GM18508 (cell line): ENCODE measurements at regions not wholly inside any gene's neighbourhood (a gene's known extent, or its start where the extent isn't known, plus 50 kb on each side); places are given as distances from the start of the nearest gene placed in this dataset.

Experiments
- ATAC-seq: cut with Tn5 transposase; IDR thresholded peaks from one replicate; pipeline ENCODE4 v1.9.1; 2021; ENCODE audit warnings: moderate number of reproducible peaks; ENCODE audit not compliant: insufficient read depth, unreplicated experiment

DNA sequence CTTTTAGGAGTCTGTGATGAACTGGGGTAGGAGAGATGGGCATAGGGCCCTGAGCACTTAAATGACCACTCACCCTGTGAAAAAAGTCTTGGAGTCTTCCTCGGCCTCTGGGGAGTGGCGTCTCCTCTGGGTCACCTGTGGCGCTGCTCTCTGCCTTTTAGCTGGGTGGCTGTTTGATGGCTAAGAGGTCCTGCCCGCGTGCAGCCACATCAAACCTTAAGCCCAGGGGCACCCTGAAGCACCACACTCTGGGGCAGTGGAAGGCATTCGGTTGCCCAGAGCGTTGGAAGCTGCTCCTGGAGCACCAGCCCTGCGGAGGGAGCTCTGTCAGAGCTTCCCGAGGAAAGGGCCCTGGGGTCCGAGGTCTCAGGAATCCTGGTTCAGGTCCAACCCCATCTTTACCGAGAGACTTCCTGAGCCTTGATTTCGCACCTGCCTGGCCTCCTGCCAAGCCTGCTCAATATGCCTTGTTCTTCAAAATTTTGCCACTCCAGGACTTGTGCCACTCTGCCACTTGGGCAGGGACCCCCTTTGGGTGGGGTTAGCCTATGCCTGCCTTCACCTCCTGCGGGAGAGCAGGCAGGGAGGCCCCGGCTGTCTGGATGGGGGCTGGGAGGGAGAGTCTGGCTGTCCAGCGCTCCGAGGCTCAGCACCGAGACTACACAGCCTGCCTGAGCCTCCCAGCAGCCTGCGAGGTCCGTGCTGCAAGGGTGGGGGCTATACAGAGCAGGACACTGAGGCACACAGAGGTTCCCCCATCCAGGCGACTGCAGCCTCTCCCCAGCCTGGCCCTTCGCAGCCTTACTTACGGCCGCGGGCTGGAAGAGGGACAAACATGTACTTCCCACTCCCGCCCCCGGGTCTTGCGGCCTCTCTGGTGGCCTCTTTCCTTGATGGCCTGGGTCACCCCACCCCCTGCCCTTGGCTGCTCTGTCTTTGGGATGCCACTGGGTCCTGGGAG, 63.4 kb upstream of the RNU6ATAC start:
- ATAC-seq: no peak

DNA sequence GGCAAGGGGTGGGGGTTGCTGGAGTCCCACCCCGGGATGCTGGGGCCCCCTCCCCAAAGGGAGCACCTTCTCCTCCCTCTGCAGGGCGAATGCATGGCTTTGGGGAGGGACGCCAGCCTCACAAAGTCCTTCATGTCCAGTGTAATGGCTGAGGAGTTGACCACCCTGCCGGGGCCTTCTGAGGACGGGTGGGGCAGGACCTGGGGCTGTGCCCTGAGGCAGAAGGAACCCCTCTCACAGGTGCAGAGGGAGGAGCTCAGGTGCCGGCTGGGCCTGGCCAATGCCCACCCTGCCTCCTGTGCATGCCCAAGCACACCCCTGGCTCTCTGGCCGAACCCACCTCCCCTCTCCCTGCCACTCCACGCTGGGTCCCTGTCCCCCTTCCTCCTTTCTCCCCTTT, 64.3 kb upstream of the RNU6ATAC start:
- ATAC-seq: no peak

DNA sequence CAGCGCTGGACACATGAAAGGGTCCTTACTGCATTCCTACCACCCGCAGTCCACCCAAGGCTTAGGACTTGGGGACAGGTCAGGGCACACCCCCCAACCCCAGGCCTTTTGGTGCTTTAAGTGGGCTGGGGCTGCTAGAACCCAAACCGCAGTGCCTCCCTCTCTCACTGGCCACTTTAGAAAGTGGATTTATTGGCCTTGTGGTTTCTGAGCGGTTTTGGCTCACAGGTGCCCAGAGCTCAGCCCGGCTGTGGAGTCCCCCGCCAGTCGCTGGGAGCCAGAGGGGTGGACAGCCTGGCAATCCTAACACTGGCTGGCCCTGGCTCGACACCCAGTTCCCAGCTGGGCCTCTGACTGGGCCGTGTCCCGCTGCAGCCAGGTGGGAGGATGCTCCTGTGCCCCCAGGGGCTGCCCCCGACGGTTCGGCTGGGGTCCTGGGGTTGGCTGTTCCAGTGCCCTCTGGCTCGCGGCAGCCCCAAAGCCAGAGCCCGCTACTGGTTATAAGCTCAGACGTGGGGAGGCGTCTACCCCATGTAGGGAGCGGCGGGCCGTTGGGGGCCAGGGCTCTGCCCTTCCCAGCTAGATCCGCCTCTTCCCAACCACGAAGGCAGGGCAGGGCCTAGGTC, 65.2 kb upstream of the RNU6ATAC start:
- ATAC-seq: no peak

DNA sequence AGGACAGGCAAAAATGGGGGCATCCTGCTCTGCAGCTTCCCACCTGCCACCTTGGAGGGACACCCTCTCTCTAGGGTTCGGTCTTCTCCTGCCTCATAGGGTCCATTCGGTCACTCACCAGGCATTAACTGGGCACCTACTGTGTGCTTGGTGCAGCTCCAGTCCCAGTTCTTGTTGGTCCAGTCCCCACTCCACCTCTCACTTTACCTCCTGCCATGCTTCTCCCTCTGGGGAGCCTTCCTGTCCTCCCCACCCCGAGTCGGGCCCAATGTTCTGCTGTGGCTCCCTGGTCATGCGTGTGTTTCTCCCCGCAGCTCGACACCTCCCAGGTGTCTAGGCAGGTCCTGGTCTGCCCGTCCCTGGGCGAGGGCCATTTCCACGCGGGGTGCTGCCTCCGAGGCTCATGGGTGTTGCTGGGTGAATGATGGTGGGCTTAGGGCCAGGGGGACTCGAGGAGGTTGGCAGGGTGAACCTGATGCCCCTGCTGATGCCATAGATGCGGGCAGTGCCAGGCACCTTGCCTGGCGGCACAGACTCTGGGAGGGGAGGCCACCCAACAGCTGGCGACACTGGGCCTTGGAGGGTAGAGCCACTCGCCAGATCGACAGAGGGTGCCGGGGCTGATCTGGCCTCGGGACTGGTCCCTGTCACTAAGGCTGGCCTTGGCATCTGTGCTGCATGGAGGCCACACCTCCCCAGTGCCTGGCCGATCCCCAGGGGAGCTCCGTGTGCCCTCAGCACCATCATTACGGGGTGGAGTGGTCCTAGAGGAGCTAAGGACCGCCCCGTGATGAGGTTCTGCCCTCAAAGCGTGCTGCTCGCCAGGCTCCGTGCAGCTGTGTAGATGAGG, 66.0 kb upstream of the RNU6ATAC start:
- no peak for ATAC-seq

DNA sequence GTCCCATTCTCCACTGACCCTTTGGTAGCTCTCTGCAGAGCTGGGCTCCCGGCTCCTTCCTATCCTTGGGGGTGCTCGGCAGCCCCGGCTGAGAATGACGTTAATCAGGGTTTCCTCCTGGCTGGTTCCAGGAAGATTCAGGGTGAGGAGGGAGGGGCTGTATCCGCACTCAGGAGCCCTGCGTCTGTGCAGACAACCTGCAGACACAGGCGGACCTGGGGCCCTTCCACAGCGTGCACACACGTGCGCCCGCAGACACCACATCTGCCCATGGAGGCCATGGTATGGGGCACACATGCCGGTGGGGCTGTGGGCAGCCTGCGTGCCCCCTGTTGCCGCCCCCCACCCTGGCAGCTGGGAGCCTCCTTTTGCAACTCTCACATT, 66.6 kb upstream of the RNU6ATAC start:
- ATAC-seq: no peak

DNA sequence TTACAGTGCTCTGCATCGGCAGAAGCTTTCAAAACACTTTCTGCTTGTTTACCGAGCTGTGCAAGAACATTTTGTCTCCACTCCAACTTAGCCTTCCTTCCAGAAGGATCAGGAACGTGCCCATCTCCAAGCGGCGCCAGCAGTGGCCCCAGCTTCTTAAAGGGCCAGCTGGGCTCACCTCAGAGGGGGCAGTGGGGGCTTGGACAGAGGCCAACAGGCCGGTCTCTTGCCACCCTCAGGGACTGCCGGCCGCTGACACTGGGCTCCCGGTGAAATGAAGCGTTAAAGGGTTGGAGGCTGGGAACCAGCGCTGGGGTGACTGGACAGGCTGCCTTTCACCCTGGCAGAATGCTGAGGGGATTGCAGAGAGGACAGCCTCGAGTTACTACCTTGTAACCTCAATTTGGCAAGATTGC, 67.0 kb upstream of the RNU6ATAC start:
- no peak for ATAC-seq

DNA sequence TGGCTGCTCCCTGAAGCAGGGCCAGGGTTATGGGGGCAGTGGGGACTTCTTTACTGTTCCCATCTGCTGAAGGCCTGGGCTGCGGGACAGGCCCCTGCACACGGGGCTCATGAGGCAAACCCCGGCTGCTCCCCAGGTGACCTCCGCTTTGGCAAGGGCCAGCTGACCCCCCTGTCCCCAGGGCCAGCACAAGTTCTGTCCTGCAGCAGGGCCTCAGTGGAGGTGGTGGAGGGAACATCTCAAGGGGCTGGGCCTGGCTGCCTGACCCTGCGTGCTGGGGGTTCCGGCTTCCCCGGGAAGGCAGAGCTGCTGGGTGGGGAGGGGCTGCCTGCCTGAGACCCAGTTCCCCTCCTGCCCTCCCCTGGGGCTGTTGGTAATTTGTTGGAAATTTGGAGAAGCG, 67.4 kb upstream of the RNU6ATAC start:
- no peak for ATAC-seq

DNA sequence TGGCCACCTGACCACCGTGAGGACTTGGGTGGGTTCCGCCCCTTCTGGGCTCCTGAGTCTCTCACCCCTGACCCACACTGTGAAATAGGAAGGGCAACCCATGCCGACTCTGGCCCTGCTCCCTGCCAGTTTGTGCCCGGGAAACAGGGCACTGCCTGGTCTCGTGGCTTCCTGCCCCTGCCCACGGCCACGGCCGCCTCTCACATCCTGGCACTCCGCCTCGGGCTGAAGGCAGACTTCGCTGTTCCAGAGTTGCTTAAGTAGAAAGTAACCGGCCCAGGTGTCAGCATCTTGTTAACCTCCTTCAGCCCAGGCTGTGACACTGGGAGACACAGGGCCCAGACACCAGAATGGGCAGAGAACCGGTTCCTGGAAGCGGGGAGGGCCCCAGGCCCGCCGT, 68.7 kb upstream of the RNU6ATAC start:
- no peak for ATAC-seq

DNA sequence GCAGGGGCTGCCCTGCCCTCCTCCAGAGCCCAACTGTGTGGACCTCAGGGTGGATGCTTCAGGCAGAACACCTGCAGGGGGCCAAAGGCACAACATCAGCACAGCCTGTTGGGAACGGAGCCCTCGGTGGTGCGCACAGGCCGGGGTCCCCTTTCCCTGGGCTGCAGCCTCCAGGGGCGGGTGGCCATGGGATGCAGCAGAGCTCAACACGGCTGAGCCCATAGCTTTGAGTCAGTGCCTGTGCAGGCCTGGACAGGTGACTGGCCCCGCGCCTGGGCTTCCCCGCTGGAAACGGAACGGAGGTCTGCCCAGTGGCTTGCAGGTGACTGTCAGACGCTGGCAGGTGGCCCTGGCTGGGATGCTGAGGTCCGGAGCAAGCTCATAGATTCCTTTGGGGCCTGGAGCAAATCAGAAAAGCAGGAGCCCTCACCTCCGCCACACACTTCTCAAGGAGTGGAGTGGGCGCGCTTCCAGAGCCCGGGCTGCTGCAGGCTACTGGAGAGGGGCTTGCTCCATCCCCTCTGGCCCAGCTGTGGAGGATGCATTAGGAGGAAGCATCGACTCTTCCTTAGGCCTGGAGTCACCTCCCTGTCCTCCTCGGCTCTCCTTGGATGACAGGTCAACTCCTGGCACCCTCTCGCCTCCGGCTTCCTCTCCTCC, 69.8 kb upstream of the RNU6ATAC start:
- no peak for ATAC-seq

DNA sequence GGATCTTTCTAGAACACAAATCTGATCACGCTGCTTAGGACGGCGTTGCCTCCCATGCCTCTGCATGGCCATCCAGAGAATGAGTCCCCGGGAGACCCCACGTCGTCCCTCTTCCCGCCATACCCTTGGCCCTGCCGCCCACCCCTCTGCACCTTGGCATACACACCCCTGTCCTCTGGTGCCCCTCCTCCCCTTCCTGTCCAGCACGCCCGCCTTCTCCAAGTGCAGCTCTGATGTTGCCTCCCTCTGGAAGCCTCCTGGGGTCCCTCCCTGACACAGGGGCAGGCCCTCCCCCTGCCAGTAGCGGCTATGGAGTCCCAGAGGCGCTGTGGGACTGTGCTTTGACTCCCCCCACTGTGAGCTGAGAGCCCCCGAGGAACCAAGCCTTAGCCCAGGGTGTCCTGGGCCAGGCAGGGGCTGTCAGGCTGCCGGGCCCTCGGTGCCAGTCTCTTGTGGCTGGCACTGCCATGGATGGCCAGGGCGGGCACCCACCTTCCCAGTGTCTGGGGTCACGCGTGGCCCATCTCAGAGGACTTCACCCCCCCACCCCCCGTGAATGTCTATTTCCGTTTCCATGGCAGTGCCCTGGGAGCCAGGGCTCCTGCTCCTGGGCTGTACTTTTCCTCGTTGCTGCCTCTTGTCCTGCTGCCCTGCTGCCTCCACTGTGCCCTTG, 70.5 kb upstream of the RNU6ATAC start:
- no peak for ATAC-seq

DNA sequence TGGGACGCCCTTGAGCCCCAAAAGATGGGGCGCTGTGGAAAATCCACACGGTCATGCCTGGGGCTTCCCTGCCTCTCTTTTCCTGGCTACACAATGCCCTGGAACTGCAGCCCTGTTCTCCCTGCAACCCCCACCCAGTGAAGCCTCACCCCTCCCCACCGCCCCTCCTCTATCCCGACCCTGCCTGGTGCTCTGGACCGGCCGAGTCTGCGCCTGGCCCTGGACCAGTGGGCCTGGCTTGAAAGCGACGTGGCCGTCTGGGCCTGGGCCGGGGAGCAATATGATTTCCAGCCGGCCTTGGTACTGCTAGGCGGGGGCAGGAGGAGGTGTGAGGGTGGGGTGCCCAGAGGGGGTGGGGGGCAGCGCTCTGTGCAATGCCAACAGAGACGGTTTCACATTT, 71.0 kb upstream of the RNU6ATAC start:
- no peak for ATAC-seq

DNA sequence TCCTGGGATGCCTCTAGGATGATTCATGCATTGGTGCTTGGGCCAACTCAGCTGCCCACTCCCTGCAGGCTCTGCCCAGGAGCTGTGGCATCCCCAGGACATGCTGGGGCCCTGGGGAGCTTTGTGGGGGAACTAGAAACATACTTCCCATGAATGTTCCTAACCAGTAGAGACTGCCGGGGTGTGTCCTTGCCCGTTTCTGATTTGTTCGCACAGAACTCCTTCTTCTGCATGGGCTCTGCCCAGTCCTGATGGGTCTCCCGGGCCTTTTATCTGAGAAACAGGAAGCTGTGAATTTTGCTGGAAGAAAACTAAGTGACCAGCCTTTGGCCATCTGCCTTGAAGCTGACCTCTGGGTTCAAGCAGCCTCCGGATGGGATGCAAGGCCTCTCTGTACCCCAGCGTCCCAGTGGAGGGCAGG, 71.6 kb upstream of the RNU6ATAC start:
- no peak for ATAC-seq

DNA sequence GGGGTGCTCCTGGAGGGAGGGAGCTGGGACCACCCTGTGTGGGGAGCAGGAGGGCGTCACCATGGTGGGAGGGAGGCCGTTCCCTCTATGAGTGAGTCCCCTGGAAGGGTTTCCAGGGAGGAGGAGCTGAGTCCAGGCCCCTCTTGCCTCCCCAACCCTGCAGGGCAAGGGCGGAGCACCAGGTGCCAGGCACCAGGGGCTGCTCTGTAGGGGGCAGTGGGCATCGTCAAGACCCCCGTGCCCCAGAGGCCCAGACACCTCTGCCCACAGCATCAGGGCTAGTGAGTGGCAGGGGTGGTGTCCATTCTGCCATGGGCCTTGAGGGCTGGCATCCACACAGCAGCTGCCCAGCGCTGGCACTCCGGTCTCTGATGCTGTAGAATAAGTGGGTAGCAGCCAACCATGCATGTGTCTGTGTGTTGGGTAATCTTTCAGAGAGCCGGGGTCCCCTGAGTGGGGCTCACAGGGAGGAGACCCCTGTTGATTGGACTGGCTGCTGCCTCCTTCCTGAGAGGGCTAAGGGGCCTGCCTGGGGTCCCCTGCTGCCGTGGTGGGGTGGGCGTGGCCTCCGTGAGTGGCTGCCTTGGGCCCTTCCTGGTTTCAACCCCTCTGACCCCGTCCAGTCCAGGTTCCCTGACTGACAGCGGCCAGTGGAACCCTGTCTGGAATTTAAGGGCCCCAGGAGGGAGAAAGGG, 72.7 kb upstream of the RNU6ATAC start:
- ATAC-seq: no peak

DNA sequence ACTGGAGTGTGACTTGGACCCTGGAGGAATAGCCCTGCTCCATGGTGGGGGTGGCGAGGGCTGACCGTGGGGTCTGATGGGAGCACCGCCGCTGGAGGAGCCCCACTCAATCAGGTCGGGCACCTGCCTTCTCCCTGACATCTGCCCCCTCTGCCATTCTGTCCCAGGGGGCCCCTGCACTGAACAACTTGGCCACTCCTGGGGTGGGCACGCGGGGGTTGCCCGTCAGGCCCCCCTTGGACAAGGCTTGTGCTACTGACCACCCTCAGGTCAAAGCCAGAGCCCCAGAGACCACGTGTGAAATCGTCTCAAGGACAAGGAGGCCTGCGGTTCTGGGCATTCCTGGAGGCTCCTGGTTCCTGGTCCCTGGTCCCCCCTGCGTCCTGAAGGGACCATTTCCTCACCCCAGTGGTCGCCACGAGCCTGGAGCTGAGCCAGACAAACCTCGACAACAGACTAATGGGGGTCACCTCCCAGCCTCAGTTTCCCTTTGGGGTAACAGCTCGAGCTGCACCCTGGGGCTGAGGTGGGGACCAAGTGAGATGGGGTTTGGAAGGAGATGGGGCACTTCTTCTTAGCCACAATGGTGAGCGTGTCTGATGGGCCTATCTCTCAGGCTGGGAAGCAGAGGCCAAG, 73.4 kb upstream of the RNU6ATAC start:
- no peak for ATAC-seq

DNA sequence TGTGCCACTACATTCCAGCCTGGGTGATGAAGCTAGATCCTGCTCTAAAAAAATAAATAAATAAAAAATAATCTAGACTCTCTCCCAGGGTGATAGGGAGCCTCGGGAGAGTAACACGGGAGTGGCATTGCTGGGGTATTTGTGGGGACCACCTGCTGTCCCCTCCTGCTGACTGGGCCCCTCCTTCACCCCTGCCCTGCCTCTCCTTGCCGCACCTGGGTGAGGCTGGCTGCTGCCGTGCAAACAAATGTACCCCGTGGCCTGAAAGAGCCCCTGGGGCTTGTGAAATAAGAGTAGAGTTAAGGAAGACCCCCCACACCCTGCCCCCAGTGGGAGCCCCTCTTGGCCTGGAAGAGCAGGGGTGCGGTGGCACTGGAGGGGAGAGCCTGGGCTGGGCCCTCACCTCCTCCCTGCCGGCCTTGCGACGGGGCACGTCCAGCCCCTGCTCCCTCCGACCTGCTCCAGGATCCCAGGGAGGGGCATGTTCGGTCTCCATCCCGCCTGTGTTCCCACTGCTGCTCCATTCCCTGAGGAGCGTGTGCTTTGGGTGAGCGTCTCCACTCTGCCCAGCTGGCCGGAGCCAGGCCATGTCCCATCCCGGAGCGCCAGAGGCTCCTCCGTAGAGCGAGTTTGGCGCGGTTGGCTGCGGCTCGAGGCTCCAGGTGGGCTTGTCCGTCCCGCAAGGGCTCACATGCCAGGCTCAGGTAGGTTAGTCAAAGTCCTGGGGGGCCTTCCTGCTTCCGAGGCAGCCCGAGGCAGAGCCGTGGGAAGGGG, 75.0 kb upstream of the RNU6ATAC start:
- no peak for ATAC-seq

DNA sequence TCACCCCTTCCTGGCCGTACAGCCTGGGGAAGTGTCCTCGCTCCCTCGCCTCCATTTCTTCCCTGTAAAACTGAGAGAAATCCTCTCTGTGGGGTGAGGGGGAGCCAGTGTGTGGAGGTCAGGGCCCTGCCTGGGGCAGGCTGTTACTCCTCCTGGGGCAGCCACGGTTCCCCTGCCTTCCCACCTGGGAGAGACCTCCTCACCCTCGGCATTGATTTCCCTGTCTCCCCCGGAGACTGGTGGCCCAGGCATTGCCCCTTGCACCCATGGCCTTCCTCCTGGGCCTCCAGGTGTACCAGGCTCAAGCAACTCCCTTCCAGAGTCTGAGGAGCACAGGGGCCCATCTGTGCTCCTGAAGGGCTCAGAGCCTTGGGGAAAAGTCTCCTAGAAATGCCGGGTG, 75.6 kb upstream of the RNU6ATAC start:
- no peak for ATAC-seq

DNA sequence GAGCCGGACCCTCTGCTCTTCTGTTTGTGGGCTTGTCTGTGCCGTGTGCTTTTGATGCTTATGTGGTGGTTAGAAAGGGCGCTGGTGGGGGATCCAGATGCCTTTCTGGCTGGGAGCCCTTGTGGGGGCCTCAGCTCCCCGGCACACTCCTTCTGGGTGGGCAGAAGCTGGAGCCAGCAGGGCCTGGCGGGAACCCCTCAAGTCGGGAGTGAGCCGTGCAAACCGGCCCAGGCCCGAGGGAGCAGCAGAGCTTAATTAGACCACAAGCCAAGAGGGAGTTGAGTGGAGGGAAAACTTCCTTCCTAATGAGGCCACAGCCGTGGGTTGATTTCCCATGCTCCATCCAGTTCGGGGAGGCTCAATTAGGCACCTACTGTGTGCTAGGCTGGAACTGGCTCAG, 76.0 kb upstream of the RNU6ATAC start:
- no peak for ATAC-seq

DNA sequence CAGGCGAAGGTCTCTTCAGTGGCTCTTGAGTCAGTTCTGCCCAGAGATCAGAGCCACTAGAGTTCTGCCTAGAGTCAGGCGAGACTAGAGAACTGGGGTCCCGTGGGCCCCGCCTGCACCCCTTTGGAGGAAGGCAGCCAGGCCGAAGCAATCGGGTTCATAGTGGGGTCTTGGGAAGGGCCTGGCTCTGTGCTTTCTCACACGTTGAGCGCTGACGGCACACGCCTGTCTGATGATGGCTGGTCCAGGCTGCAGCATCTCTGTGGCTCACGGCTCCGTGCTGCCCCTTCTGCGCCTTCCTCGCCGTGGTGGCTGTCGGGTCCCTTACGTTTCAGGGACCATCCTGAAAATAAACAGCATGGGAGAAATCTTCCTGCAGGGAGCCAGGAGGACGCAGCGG, 78.3 kb upstream of the RNU6ATAC start:
- ATAC-seq: no peak
